ENCODE measurements at regions not wholly inside any gene's neighbourhood (a gene's known extent, or its start where the extent isn't known, plus 50 kb on each side); places are given as distances from the start of the nearest gene placed in this dataset.

GRCh38 chr13:74523057-74523456 is 388.9 kb upstream of the KLF12 start (continued):
- TF ChIP-seq, protein P1, sequence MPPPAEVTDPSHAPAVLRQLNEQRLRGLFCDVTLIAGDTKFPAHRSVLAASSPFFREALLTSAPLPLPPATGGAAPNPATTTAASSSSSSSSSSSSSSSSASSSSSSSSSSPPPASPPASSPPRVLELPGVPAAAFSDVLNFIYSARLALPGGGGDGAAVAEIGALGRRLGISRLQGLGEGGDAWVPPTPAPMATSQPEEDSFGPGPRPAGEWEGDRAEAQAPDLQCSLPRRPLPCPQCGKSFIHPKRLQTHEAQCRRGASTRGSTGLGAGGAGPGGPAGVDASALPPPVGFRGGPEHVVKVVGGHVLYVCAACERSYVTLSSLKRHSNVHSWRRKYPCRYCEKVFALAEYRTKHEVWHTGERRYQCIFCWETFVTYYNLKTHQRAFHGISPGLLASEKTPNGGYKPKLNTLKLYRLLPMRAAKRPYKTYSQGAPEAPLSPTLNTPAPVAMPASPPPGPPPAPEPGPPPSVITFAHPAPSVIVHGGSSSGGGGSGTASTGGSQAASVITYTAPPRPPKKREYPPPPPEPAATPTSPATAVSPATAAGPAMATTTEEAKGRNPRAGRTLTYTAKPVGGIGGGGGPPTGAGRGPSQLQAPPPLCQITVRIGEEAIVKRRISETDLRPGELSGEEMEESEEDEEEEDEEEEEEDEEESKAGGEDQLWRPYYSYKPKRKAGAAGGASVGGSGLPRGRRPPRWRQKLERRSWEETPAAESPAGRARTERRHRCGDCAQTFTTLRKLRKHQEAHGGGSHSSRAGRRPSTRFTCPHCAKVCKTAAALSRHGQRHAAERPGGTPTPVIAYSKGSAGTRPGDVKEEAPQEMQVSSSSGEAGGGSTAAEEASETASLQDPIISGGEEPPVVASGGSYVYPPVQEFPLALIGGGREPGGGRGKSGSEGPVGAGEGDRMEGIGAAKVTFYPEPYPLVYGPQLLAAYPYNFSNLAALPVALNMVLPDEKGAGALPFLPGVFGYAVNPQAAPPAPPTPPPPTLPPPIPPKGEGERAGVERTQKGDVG (CRISPR knock-in tag; IDR thresholded peaks at IDR 0.05) = no peak
- TF ChIP-seq NRF1 (conservative IDR thresholded peaks at IDR 0.05; ENCODE audit: low read depth, low read length) = no peak
- TF ChIP-seq TCF7 (IDR thresholded peaks at IDR 0.05; ENCODE audit: borderline replicate concordance) = no peak
- no peak for TF ChIP-seq RB1 (IDR thresholded peaks at IDR 0.05; ENCODE audit: borderline replicate concordance)
- TF ChIP-seq DPF2 (IDR thresholded peaks at IDR 0.05) = no peak
- TF ChIP-seq, protein P2, sequence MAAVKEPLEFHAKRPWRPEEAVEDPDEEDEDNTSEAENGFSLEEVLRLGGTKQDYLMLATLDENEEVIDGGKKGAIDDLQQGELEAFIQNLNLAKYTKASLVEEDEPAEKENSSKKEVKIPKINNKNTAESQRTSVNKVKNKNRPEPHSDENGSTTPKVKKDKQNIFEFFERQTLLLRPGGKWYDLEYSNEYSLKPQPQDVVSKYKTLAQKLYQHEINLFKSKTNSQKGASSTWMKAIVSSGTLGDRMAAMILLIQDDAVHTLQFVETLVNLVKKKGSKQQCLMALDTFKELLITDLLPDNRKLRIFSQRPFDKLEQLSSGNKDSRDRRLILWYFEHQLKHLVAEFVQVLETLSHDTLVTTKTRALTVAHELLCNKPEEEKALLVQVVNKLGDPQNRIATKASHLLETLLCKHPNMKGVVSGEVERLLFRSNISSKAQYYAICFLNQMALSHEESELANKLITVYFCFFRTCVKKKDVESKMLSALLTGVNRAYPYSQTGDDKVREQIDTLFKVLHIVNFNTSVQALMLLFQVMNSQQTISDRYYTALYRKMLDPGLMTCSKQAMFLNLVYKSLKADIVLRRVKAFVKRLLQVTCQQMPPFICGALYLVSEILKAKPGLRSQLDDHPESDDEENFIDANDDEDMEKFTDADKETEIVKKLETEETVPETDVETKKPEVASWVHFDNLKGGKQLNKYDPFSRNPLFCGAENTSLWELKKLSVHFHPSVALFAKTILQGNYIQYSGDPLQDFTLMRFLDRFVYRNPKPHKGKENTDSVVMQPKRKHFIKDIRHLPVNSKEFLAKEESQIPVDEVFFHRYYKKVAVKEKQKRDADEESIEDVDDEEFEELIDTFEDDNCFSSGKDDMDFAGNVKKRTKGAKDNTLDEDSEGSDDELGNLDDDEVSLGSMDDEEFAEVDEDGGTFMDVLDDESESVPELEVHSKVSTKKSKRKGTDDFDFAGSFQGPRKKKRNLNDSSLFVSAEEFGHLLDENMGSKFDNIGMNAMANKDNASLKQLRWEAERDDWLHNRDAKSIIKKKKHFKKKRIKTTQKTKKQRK (IDR thresholded peaks at IDR 0.05; ENCODE audit: low read depth, low read length) = no peak

DNA sequence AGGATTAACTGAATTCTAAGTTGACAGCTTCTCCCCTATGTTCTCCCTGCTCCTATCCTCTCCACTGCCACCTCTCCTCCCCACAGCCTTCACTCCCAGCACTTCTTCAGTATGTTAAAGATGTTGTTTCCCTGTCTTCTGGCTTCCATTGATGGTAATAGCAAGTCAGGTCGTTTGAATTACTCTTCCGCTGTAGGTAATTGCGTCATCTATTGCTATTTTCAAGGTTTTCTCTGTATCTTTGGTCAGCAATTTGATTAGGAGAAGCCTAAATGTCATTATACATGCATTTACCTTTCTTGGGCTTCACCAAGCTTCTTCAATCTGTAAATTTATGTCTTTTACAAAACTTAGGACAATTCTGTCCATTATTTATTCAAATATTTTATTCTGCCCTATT is 377.3 kb upstream of the KLF12 start:
- POLR2A ChIA-PET = no interaction called here
- Histone ChIP-seq H2AFZ (ENCODE audit: control insufficient read depth, low read depth, low read length) (no peak overlapping the region), H3K4me2 (ENCODE audit: control insufficient read depth, insufficient read depth) (no peak overlapping the region), H3K27ac (ENCODE audit: control insufficient read depth, insufficient read depth) (no peak overlapping the region), H3K36me3 (ENCODE audit: control insufficient read depth in 2 of 2, insufficient read depth in 2 of 2, low read length in 1 of 2) (no peaks in the 10 kb centered on the region), H3K27me3 (replicated peaks in 1 of 2; ENCODE audit: control insufficient read depth in 2 of 2, insufficient read depth in 2 of 2, low read length in 1 of 2) (no peaks in the 10 kb centered on the region), H3K9me3 (replicated peaks; ENCODE audit: control insufficient read depth, insufficient read depth, low read length) (no peaks in the 10 kb centered on the region), H4K20me1 (ENCODE audit: control insufficient read depth, insufficient read depth) (no peaks in the 10 kb centered on the region), H3K4me3 (no peak overlapping the region), H3K9ac (ENCODE audit: control insufficient read depth, insufficient read depth, low read length) (no peak overlapping the region), H3K4me1 (ENCODE audit: control insufficient read depth, insufficient read depth, low read length) (no peaks in the 10 kb centered on the region), H3K79me2 (ENCODE audit: control insufficient read depth, insufficient read depth, low read length) (no peaks in the 10 kb centered on the region)
- DNase-seq (ENCODE audit: low read depth, low spot score) (no peak), FAIRE-seq (no peak), ATAC-seq (no peak)
- 33% methylated on average over 3 of the region's 3 CpGs for WGBS (ENCODE audit: insufficient coverage, insufficient replicate concordance, low lambda C conversion rate, missing lambda C conversion rate)
- BruUV-seq (replicated peaks) = no TSS peak
- SMC1A ChIA-PET (ENCODE audit: uncharacterized antibody, unreplicated experiment) = no interaction called here
- intact Hi-C loops (cut with micrococcal nuclease; ENCODE audit: unreplicated experiment) = no loop called here
- RAD21 ChIA-PET (ENCODE audit: unreplicated experiment) = no interaction called here
- in situ Hi-C loops (cut with MboI) = no loop called here
- TF ChIP-seq YY1 (IDR thresholded peaks at IDR 0.05; ENCODE audit: low read depth, low read length) = no peak
- no peak for TF ChIP-seq HDAC6 (IDR thresholded peaks at IDR 0.05; ENCODE audit: unreplicated experiment)
- TF ChIP-seq PAX8 (IDR thresholded peaks at IDR 0.05) = no peak
- no peak for TF ChIP-seq HDGF (IDR thresholded peaks at IDR 0.05)
- TF ChIP-seq HSF1 (IDR thresholded peaks at IDR 0.05; ENCODE audit: low read depth, low read length) = no peak
- CTCF ChIA-PET = no interaction called here
